ENCODE measurements at regions not wholly inside any gene's neighbourhood (a gene's known extent, or its start where the extent isn't known, plus 50 kb on each side); places are given as distances from the start of the nearest gene placed in this dataset.

- DNase-seq (ENCODE audit: low read depth) = no peak
Measured at GRCh38 chr3:8182904-8183303, 318.7 kb upstream of the LMCD1 start.

DNA sequence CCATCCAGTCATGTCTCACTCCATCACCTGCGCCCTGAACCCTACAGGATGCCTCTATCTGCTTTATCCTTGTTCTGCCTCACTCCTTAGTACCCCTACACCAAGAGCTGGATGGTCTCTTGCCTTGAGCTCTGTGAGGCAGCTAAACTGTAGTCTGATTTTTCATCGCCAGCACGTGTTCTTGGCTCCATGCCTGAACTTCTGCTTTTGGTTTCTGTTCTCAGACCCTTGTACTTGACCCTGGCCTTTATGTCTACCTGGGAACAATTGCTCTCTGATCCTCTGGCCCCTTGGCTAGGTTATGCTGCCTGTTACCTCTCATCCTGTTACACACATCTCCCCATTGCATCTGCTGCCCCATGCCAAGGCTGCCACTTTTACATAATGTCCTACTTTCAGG is 318.0 kb upstream of the LMCD1 start:
- DNase-seq (ENCODE audit: low read depth) = no peak
- H3K4me3 ChIP-seq (ENCODE audit: low read length) = no peak overlapping the region
- TF ChIP-seq CTCF (conservative IDR thresholded peaks at IDR 0.05; ENCODE audit: low read depth, low read length) = no peak

More at GRCh38 chr3:8182904-8183303, 318.7 kb upstream of the LMCD1 start:
- H3K4me3 ChIP-seq (ENCODE audit: low read length) = no peak overlapping the region
- TF ChIP-seq CTCF (conservative IDR thresholded peaks at IDR 0.05; ENCODE audit: low read depth, low read length) = no peak

DNA sequence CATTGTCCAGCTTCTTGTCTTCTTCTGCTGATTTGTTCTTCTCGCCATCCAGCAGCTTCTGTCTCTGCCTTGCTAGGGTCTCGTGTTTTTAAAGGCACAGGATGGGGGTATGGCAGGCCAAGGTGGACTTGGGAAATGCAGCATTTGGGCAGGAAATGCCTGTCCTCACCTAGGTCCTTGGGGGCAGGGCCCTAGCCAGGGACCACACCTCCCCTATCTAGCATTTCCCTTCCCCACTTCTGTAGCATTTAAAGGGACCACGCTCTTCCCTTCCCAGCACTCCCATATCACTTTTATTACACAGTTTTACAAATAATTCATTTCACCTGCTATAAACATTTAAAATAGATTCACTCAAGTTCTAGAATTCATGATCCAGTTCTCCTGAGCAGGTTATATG is 315.4 kb upstream of the LMCD1 start:
- TF ChIP-seq CTCF (conservative IDR thresholded peaks at IDR 0.05; ENCODE audit: low read depth, low read length) = no peak
- DNase-seq (ENCODE audit: low read depth) = no peak
- no peak overlapping the region for H3K4me3 ChIP-seq (ENCODE audit: low read length)

DNA sequence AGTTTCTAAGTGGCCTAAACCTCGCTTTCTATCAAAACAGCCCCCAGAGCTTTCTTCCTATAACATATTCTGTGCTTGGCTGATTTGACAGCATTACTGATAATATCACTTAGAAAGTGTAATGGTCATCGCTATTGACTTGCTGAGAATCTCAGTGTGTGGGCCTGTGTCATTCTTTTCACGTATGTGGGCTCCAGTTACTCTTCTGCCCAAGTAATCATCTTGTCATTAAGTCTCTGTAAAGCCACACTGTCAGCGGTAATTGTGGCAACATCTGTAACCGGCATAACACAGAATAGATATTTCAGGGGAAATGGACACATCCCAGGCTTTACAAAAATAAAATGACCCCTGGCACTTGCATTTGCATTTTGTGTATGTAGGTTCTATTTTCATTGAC is 313.6 kb upstream of the LMCD1 start:
- no peak overlapping the region for H3K4me3 ChIP-seq (ENCODE audit: low read length)
- TF ChIP-seq CTCF (conservative IDR thresholded peaks at IDR 0.05; ENCODE audit: low read depth, low read length) = no peak
- DNase-seq (ENCODE audit: low read depth) = no peak

GRCh38 chr3:8189051-8189450 is 312.6 kb upstream of the LMCD1 start:
- TF ChIP-seq CTCF (conservative IDR thresholded peaks at IDR 0.05; ENCODE audit: low read depth, low read length) = no peak
- no peak overlapping the region for H3K4me3 ChIP-seq (ENCODE audit: low read length)
- no peak for DNase-seq (ENCODE audit: low read depth)

DNA sequence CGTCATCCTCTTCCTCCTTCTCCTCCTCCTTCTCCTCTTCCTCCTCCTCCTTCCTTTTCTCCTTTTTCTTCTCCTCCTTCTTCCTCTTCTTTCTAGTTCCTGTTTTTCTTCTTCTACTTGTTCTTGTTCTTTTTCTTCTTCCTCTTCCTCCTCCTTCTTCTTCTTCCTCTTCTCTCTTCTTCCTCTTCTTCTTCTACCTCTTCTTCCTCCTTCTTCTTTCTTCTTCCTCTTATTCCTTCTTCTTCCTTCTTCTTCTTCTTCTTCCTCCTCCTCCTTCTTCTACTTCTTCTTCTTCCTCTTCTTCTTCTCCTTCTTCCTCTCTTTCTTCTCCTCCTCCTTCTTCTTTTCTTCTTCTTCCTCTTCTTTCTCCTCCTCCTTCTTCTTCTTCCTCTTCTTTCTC is 310.2 kb upstream of the LMCD1 start:
- no peak overlapping the region for H3K4me3 ChIP-seq (ENCODE audit: low read length)
- no peak for TF ChIP-seq CTCF (conservative IDR thresholded peaks at IDR 0.05; ENCODE audit: low read depth, low read length)
- no peak for DNase-seq (ENCODE audit: low read depth)

GRCh38 chr3:8197384-8197783 is 304.2 kb upstream of the LMCD1 start:
- DNase-seq (ENCODE audit: low read depth) = no peak
- no peak for TF ChIP-seq CTCF (conservative IDR thresholded peaks at IDR 0.05; ENCODE audit: low read depth, low read length)
- no peak overlapping the region for H3K4me3 ChIP-seq (ENCODE audit: low read length)

Data from retinal pigment epithelial cell (primary cell).